GM12878 (cell line): ENCODE measurements at regions not wholly inside any gene's neighbourhood (a gene's known extent, or its start where the extent isn't known, plus 50 kb on each side); places are given as distances from the start of the nearest gene placed in this dataset.

Experiments used
- ATAC-seq: fragments of 200-7000 bp; cut with Tn5 transposase; 3 replicates; pipeline ENCODE4 v1.9.1; 2020; ENCODE audit warnings: mild to moderate bottlenecking, moderate library complexity
- BruUV-seq: library from RNA; stranded (reverse); fragments of 400-500 nt; replicated peaks from 2 replicates; lab custom pipeline; 2021; lab: Mats Ljungman, UMichigan
- CTCF ChIA-PET: fragments of 300-600 bp; sonication (Branson Sonifier 250); formaldehyde crosslinking; extraction: SDS; loops from one replicate; lab custom pipeline; 2021; ENCODE audit warnings: inconsistent platforms; lab: Yijun Ruan, JAX
- POLR2A ChIA-PET: fragments of 350-600 bp; formaldehyde crosslinking; extraction: SDS; loops from one replicate; lab custom pipeline; 2021; ENCODE audit warnings: inconsistent platforms; lab: Charles Lee
- RAD21 ChIA-PET: fragments of 300-600 bp; sonication (Branson Sonifier 250); formaldehyde crosslinking; loops from one replicate; lab custom pipeline; 2023; ENCODE audit warnings: antibody characterized with exemption; ENCODE audit not compliant: unreplicated experiment; lab: Charles Lee
- SMC1A ChIA-PET: fragments of 300-600 bp; sonication (Branson Sonifier 250); formaldehyde crosslinking; loops from one replicate; lab custom pipeline; 2023; ENCODE audit not compliant: unreplicated experiment, uncharacterized antibody; lab: Charles Lee
- DNase-seq: peaks from one replicate; pipeline ENCODE4 v3.0.0-alpha.2; 2011; ENCODE audit warnings: low read depth, low spot score
- FAIRE-seq: peaks from 3 replicates; lab custom pipeline; 2011; peaks lifted over from hg19 to GRCh38; lab: Jason Lieb, UNC
- H2AFZ ChIP-seq: 2 replicates; pipeline ENCODE4 v1.6.0; 2011; ENCODE audit warnings: low read depth, low read length, control low read depth; ENCODE audit not compliant: control insufficient read depth
- H3K27ac ChIP-seq: 2 replicates; pipeline ENCODE4 v1.5.1; 2011; ENCODE audit warnings: control low read depth; ENCODE audit not compliant: control insufficient read depth, insufficient read depth
- H3K27me3 ChIP-seq, 2 experiments: replicated peaks in 1 of 2; 2 replicates each; pipeline versions ENCODE4 v1.6.0 to v1.6.1; 2011; ENCODE audit warnings: low read length in 1 of 2; ENCODE audit not compliant: control insufficient read depth in 2 of 2, insufficient read depth in 2 of 2
- H3K36me3 ChIP-seq, 2 experiments: 2 replicates each; pipeline ENCODE4 v1.5.1; 2011; ENCODE audit warnings: low read length in 1 of 2; ENCODE audit not compliant: control insufficient read depth in 2 of 2, insufficient read depth in 2 of 2
- H3K4me1 ChIP-seq: 2 replicates; pipeline ENCODE4 v1.6.1; 2011; ENCODE audit warnings: mild to moderate bottlenecking, low read length, moderate library complexity, mixed read lengths; ENCODE audit not compliant: control insufficient read depth, insufficient read depth
- H3K4me2 ChIP-seq: 2 replicates; pipeline ENCODE4 v1.6.0; 2011; ENCODE audit warnings: control low read depth; ENCODE audit not compliant: control insufficient read depth, insufficient read depth
- H3K4me3 ChIP-seq: fragments of 200-600 bp; sonication (generic); 2 replicates; pipeline ENCODE4 v1.5.1; 2016
- H3K79me2 ChIP-seq: 2 replicates; pipeline ENCODE4 v1.6.0; 2011; ENCODE audit warnings: low read length; ENCODE audit not compliant: control insufficient read depth, insufficient read depth
- H3K9ac ChIP-seq: 2 replicates; pipeline ENCODE4 v1.8.0; 2011; ENCODE audit warnings: low read length, control low read depth, mixed read lengths; ENCODE audit not compliant: control insufficient read depth, insufficient read depth
- H3K9me3 ChIP-seq: replicated peaks from 3 replicates; pipeline ENCODE4 v1.5.1; 2011; ENCODE audit warnings: mild to moderate bottlenecking, low read length; ENCODE audit not compliant: control insufficient read depth, insufficient read depth
- H4K20me1 ChIP-seq: 2 replicates; pipeline ENCODE4 v1.6.0; 2011; ENCODE audit not compliant: control insufficient read depth, insufficient read depth
- EP300 ChIP-seq, 2 experiments: fragments of 150-350 bp in 1 of 2; IDR thresholded peaks; 2 replicates each; pipeline ENCODE4 v1.6.1; 2011 to 2012; ENCODE audit warnings: low read depth in 2 of 2, low read length in 2 of 2, borderline replicate concordance in 1 of 2, improper control_type of control experiment in 1 of 2, inconsistent platforms in 1 of 2; ENCODE audit not compliant: control insufficient read depth in 1 of 2
- IKZF2 ChIP-seq, 2 experiments: fragments of 450-650 bp; IDR thresholded peaks; 2 replicates each; pipeline ENCODE4 v1.6.1; 2017; ENCODE audit warnings: mild to moderate bottlenecking in 2 of 2, moderate library complexity in 2 of 2
- MXI1 ChIP-seq: fragments of 150-350 bp; IDR thresholded peaks from 2 replicates; pipeline ENCODE4 v1.6.1; 2011; ENCODE audit warnings: low read depth, mild to moderate bottlenecking, inconsistent platforms, low read length, improper control_type of control experiment
- MYB ChIP-seq: fragments of 150-350 bp; IDR thresholded peaks from 2 replicates; pipeline ENCODE4 v1.6.1; 2014; ENCODE audit warnings: mild to moderate bottlenecking, low read depth, low read length, borderline replicate concordance
- SREBF1 ChIP-seq: IDR thresholded peaks from 2 replicates; pipeline ENCODE4 v1.6.1; 2012; ENCODE audit warnings: mild to moderate bottlenecking, low read length
- SRF ChIP-seq, 2 experiments: IDR thresholded peaks; 2 replicates each; pipeline ENCODE4 v1.6.1; 2011; ENCODE audit warnings: low read depth in 2 of 2, low read length in 2 of 2, mild to moderate bottlenecking in 1 of 2, moderate library complexity in 1 of 2
- WGBS: methylation state at CpG from one replicate; pipeline ENCODE4 v1.1.6; 2016; ENCODE audit warnings: low lambda C conversion rate; ENCODE audit not compliant: insufficient replicate concordance, insufficient coverage; ENCODE audit errors: missing lambda C conversion rate; 5-methylcytosine and 5-hydroxymethylcytosine counted together
- in situ Hi-C: fragments of 300-500 bp; cut with MboI; formaldehyde crosslinking; loops from 9 replicates; pipeline ENCODE4 v1.14.3; 2018; ENCODE audit warnings: mixed read lengths
- intact Hi-C: fragments of 100-400 bp; cut with micrococcal nuclease; formaldehyde crosslinking; loops from one replicate; pipeline ENCODE4 v1.14.2; 2022; ENCODE audit not compliant: unreplicated experiment
- TF ChIP-seq, protein P1 (sequence below): fragments of 450-650 bp; formaldehyde crosslinking; IDR thresholded peaks from 2 replicates; pipeline ENCODE4 v1.4.0; 2020; ENCODE audit warnings: mild to moderate bottlenecking, moderate library complexity

DNA sequence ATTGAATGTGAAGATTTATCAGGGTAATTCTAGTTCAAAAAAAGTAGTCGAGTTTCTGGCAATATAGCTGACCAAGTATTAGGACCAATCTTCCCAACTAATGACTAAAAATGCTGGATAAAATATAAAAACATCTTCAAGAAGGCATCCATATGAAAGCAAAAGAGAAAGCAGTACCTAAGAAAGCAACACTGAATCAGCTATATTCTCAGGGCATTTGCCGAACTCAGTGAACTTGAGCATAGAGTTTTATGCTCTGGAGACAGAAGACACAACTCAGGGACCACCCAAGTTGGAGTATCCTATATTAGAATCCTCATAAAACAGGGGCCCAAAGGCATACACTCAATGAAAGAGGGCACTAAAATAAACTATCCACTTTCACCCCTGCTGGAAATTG lies 103.7 kb upstream of the HNRNPA3 start:
- CTCF ChIA-PET, result interaction anchor here (0.8 to 1.4 kb wide), 3 partner anchors 35 to 70 kb away, joined by 3 to 6 read pairs (median 4); no protein-coding TSS in a partner anchor
- POLR2A ChIA-PET, result interaction anchor here (1.0 kb wide), 1 partner anchor 14 kb away, joined by 3 read pairs; no protein-coding TSS in a partner anchor
- Histone ChIP-seq H3K9me3 (no peaks in the 10 kb centered on the region), H3K79me2 (no peaks in the 10 kb centered on the region), H4K20me1 (no peaks in the 10 kb centered on the region), H3K4me1 (no peaks in the 10 kb centered on the region), H3K9ac (no peak overlapping the region), H3K36me3 (no peaks in the 10 kb centered on the region), H3K27me3 (no peaks in the 10 kb centered on the region), H2AFZ (no peak overlapping the region), H3K4me2 (no peak overlapping the region), H3K4me3 (no peak overlapping the region), H3K27ac (no peak overlapping the region)
- no TSS peak for BruUV-seq
- 24% methylated on average over 2 of the region's 2 CpGs for WGBS
- ATAC-seq (0 out of 3 replicates have a peak, but pooled peaks have one; percentile 28), DNase-seq (no peak), FAIRE-seq (no peak)
- in situ Hi-C loops, result no loop called here
- SMC1A ChIA-PET, result interaction anchor here (1.5 to 2.3 kb wide), 2 partner anchors 14 to 40 kb away, joined by 4 to 7 read pairs; no protein-coding TSS in a partner anchor
- RAD21 ChIA-PET, result no interaction called here
- intact Hi-C loops, result no loop called here
- TF ChIP-seq MYB (no peak), EP300 (IDR thresholded peaks at IDR 0.05; ENCODE audit: borderline replicate concordance in 1 of 2, control insufficient read depth in 1 of 2, low read depth in 2 of 2, low read length in 2 of 2) (no peak), SRF (IDR thresholded peaks at IDR 0.05; ENCODE audit: low read depth in 2 of 2, low read length in 2 of 2) (no peak), SREBF1 (no peak), IKZF2 (IDR thresholded peaks at IDR 0.05) (no peak), MXI1 (no peak)
- TF ChIP-seq, protein P1, sequence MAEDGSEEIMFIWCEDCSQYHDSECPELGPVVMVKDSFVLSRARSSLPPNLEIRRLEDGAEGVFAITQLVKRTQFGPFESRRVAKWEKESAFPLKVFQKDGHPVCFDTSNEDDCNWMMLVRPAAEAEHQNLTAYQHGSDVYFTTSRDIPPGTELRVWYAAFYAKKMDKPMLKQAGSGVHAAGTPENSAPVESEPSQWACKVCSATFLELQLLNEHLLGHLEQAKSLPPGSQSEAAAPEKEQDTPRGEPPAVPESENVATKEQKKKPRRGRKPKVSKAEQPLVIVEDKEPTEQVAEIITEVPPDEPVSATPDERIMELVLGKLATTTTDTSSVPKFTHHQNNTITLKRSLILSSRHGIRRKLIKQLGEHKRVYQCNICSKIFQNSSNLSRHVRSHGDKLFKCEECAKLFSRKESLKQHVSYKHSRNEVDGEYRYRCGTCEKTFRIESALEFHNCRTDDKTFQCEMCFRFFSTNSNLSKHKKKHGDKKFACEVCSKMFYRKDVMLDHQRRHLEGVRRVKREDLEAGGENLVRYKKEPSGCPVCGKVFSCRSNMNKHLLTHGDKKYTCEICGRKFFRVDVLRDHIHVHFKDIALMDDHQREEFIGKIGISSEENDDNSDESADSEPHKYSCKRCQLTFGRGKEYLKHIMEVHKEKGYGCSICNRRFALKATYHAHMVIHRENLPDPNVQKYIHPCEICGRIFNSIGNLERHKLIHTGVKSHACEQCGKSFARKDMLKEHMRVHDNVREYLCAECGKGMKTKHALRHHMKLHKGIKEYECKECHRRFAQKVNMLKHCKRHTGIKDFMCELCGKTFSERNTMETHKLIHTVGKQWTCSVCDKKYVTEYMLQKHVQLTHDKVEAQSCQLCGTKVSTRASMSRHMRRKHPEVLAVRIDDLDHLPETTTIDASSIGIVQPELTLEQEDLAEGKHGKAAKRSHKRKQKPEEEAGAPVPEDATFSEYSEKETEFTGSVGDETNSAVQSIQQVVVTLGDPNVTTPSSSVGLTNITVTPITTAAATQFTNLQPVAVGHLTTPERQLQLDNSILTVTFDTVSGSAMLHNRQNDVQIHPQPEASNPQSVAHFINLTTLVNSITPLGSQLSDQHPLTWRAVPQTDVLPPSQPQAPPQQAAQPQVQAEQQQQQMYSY (CRISPR knock-in tag), result no peak
